Ovary (tissue), 3 donors: ENCODE measurements at regions not wholly inside any gene's neighbourhood (a gene's known extent, or its start where the extent isn't known, plus 50 kb on each side); places are given as distances from the start of the nearest gene placed in this dataset.

Source experiments
- CTCF ChIP-seq, 3 donors: fragments of 450-650 bp in 2 of 3; fragments of 200-600 bp in 1 of 3; IDR thresholded peaks; one replicate each; pipeline versions ENCODE4 v1.5.1 to v1.8.0; 2016 to 2022; ENCODE audit warnings: antibody characterized with exemption in 3 of 3, mild to moderate bottlenecking in 1 of 3
- EP300 ChIP-seq: sonication (generic); formaldehyde crosslinking; IDR thresholded peaks from one replicate; pipeline ENCODE4 v1.6.1; 2017; ENCODE audit warnings: antibody characterized with exemption
- donor health status: DM: no; HTN: no; CAD: no.

- no peak for TF ChIP-seq CTCF (IDR thresholded peaks at IDR 0.05)
- TF ChIP-seq EP300 = no peak
These were observed 189.3 kb upstream of the LRP1B start for GRCh38 chr2:142320067-142320466.
